ENCODE measurements at regions not wholly inside any gene's neighbourhood (a gene's known extent, or its start where the extent isn't known, plus 50 kb on each side); places are given as distances from the start of the nearest gene placed in this dataset.

- H3K36me3 Mint-ChIP-seq (ENCODE audit: low read depth): no peaks in the 10 kb centered on the region
- no peaks in the 10 kb centered on the region for H3K4me1 Mint-ChIP-seq
- TF ChIP-seq CTCF (IDR thresholded peaks at IDR 0.05; ENCODE audit: unreplicated experiment in 3 of 3): no peak
- peaks cover 17% of the 10 kb centered on the region for H3K9me3 Mint-ChIP-seq
- H3K27me3 Mint-ChIP-seq (ENCODE audit: low read depth): no peaks in the 10 kb centered on the region
- H3K4me3 Mint-ChIP-seq: no peak overlapping the region
- H3K27ac Mint-ChIP-seq: no peak overlapping the region
Measured at GRCh38 chr7:17440831-17441230, 142.4 kb downstream of the AHR start.

GRCh38 chr7:17441557-17441956, 143.1 kb downstream of the AHR start:
- Mint-ChIP-seq H3K27ac (no peak overlapping the region), H3K4me1 (no peaks in the 10 kb centered on the region), H3K9me3 (peaks cover 21% of the 10 kb centered on the region), H3K36me3 (ENCODE audit: low read depth) (no peaks in the 10 kb centered on the region), H3K4me3 (no peak overlapping the region), H3K27me3 (ENCODE audit: low read depth) (peaks cover 3% of the 10 kb centered on the region)
- no peak for TF ChIP-seq CTCF (IDR thresholded peaks at IDR 0.05; ENCODE audit: unreplicated experiment in 3 of 3)

- H3K27me3 Mint-ChIP-seq (ENCODE audit: low read depth): peaks cover 4% of the 10 kb centered on the region
- no peak overlapping the region for H3K27ac Mint-ChIP-seq
- H3K9me3 Mint-ChIP-seq: peaks cover 36% of the 10 kb centered on the region
- H3K4me3 Mint-ChIP-seq: no peak overlapping the region
- no peaks in the 10 kb centered on the region for H3K4me1 Mint-ChIP-seq
- no peak for TF ChIP-seq CTCF (IDR thresholded peaks at IDR 0.05; ENCODE audit: unreplicated experiment in 3 of 3)
- H3K36me3 Mint-ChIP-seq (ENCODE audit: low read depth): no peaks in the 10 kb centered on the region
Measured at GRCh38 chr7:17444151-17444550, 145.7 kb downstream of the AHR start.

GRCh38 chr7:17444673-17445072, 146.2 kb downstream of the AHR start:
- Mint-ChIP-seq H3K4me1 (no peaks in the 10 kb centered on the region), H3K36me3 (ENCODE audit: low read depth) (no peaks in the 10 kb centered on the region), H3K27ac (no peak overlapping the region), H3K27me3 (ENCODE audit: low read depth) (peaks cover 4% of the 10 kb centered on the region), H3K9me3 (peaks cover 36% of the 10 kb centered on the region), H3K4me3 (no peak overlapping the region)
- no peak for TF ChIP-seq CTCF (IDR thresholded peaks at IDR 0.05; ENCODE audit: unreplicated experiment in 3 of 3)

GRCh38 chr7:17446340-17446739, 147.9 kb downstream of the AHR start:
- Mint-ChIP-seq H3K9me3 (peaks cover 30% of the 10 kb centered on the region), H3K27me3 (ENCODE audit: low read depth) (peaks cover 4% of the 10 kb centered on the region), H3K27ac (no peak overlapping the region), H3K36me3 (ENCODE audit: low read depth) (no peaks in the 10 kb centered on the region), H3K4me3 (no peak overlapping the region), H3K4me1 (no peaks in the 10 kb centered on the region)
- no peak for TF ChIP-seq CTCF (IDR thresholded peaks at IDR 0.05; ENCODE audit: unreplicated experiment in 3 of 3)

- Mint-ChIP-seq H3K36me3 (ENCODE audit: low read depth) (no peaks in the 10 kb centered on the region), H3K27me3 (ENCODE audit: low read depth) (peaks cover 4% of the 10 kb centered on the region), H3K9me3 (peaks cover 28% of the 10 kb centered on the region), H3K4me1 (no peaks in the 10 kb centered on the region), H3K27ac (no peak overlapping the region), H3K4me3 (no peak overlapping the region)
- TF ChIP-seq CTCF (IDR thresholded peaks at IDR 0.05; ENCODE audit: unreplicated experiment in 3 of 3): no peak
Measured at GRCh38 chr7:17447728-17448478, 149.5 kb downstream of the AHR start.

Measured in nephron (organoid).